OCI-LY1 (cell line): ENCODE measurements at regions not wholly inside any gene's neighbourhood (a gene's known extent, or its start where the extent isn't known, plus 50 kb on each side); places are given as distances from the start of the nearest gene placed in this dataset.

ENCODE experiments used
- H2AFZ ChIP-seq: fragments of 200-600 bp; sonication (generic), shearing (Covaris generic); 2 replicates; pipeline ENCODE4 v1.6.0; 2014; ENCODE audit warnings: antibody characterized with exemption, mild to moderate bottlenecking, low read length
- H3F3A ChIP-seq: fragments of 200-600 bp; sonication (generic), shearing (Covaris generic); 2 replicates; pipeline ENCODE4 v1.6.0; 2014; ENCODE audit warnings: mild to moderate bottlenecking, antibody characterized with exemption, low read length, moderate library complexity; ENCODE audit not compliant: insufficient read depth
- H3K27ac ChIP-seq: fragments of 200-600 bp; sonication (generic); 2 replicates; pipeline ENCODE4 v1.5.1; 2014; ENCODE audit warnings: low read length, mixed run types, mild to moderate bottlenecking, low read depth; ENCODE audit not compliant: poor library complexity, severe bottlenecking
- H3K27me3 ChIP-seq: fragments of 200-600 bp; sonication (generic); 2 replicates; pipeline ENCODE4 v1.6.0; 2014; ENCODE audit warnings: antibody characterized with exemption, mild to moderate bottlenecking, low read length, moderate library complexity; ENCODE audit not compliant: insufficient read depth
- H3K36me3 ChIP-seq: fragments of 200-600 bp; sonication (generic); 2 replicates; pipeline ENCODE4 v1.6.1; 2014; ENCODE audit warnings: mild to moderate bottlenecking, antibody characterized with exemption, low read length, moderate library complexity, mixed read lengths; ENCODE audit not compliant: insufficient read depth
- H3K4me1 ChIP-seq: fragments of 200-600 bp; sonication (generic); 2 replicates; pipeline ENCODE4 v1.5.1; 2014; ENCODE audit warnings: mild to moderate bottlenecking, low read length, moderate library complexity; ENCODE audit not compliant: insufficient read depth, severe bottlenecking
- H3K4me2 ChIP-seq: fragments of 200-600 bp; sonication (generic), shearing (Covaris generic); 2 replicates; pipeline ENCODE4 v1.6.1; 2014; ENCODE audit warnings: low read length
- H3K4me3 ChIP-seq: fragments of 200-600 bp; sonication (generic); 2 replicates; pipeline ENCODE4 v1.5.1; 2014; ENCODE audit warnings: low read length, low read depth, mild to moderate bottlenecking, mixed read lengths; ENCODE audit not compliant: poor library complexity, severe bottlenecking
- H3K79me2 ChIP-seq: fragments of 200-600 bp; shearing (Covaris generic); 2 replicates; pipeline ENCODE4 v1.6.1; 2016; ENCODE audit warnings: mixed run types, low read length, mixed read lengths; ENCODE audit not compliant: insufficient read depth
- H3K9ac ChIP-seq: fragments of 200-600 bp; sonication (generic), shearing (Covaris generic); 2 replicates; pipeline ENCODE4 v1.6.1; 2014; ENCODE audit warnings: mild to moderate bottlenecking, low read length, mixed read lengths
- H3K9me2 ChIP-seq: fragments of 200-600 bp; sonication (generic), shearing (Covaris generic); 2 replicates; pipeline ENCODE4 v1.6.1; 2014; ENCODE audit warnings: low read depth, mild to moderate bottlenecking, low read length, mixed read lengths
- H3K9me3 ChIP-seq: fragments of 200-600 bp; shearing (Covaris generic); 2 replicates; pipeline ENCODE4 v1.6.1; 2014; ENCODE audit warnings: low read length, mixed read lengths
- H4K20me1 ChIP-seq: fragments of 200-600 bp; sonication (generic), shearing (Covaris generic); 2 replicates; pipeline ENCODE4 v1.6.0; 2016; ENCODE audit warnings: mild to moderate bottlenecking, low read length; ENCODE audit not compliant: insufficient read depth
- CTCF ChIP-seq: fragments of 200-600 bp; sonication (generic), shearing (Covaris generic); IDR thresholded peaks from 2 replicates; pipeline ENCODE4 v1.5.1; 2017; ENCODE audit warnings: mild to moderate bottlenecking, antibody characterized with exemption, low read length, moderate library complexity, mixed read lengths
- EZH2 ChIP-seq: fragments of 200-600 bp; sonication (generic), shearing (Covaris generic); IDR thresholded peaks from 2 replicates; pipeline ENCODE4 v1.8.0; 2017; ENCODE audit warnings: borderline replicate concordance, mixed run types, mild to moderate bottlenecking, antibody characterized with exemption, low read length, moderate library complexity, mixed read lengths

- Histone ChIP-seq H3F3A (no peaks in the 10 kb centered on the region), H3K27ac (no peak overlapping the region), H4K20me1 (no peaks in the 10 kb centered on the region), H3K36me3 (no peaks in the 10 kb centered on the region), H3K9ac (no peak overlapping the region), H3K9me2 (no peaks in the 10 kb centered on the region), H2AFZ (no peak overlapping the region), H3K27me3 (no peaks in the 10 kb centered on the region), H3K4me3 (no peak overlapping the region), H3K4me1 (no peaks in the 10 kb centered on the region), H3K4me2 (no peak overlapping the region), H3K9me3 (0 out of 2 replicates have a peak, but pooled peaks cover 3% of the 10 kb centered on the region), H3K79me2 (no peaks in the 10 kb centered on the region)
- no peak for TF ChIP-seq CTCF
- TF ChIP-seq EZH2 = no peak
These were observed 358.2 kb downstream of the QKI start for GRCh38 chr6:163772701-163773100.

- TF ChIP-seq CTCF (no peak), EZH2 (no peak)
- Histone ChIP-seq H4K20me1 (no peaks in the 10 kb centered on the region), H3K4me3 (no peak overlapping the region), H3K9me3 (0 out of 2 replicates have a peak, but pooled peaks cover 3% of the 10 kb centered on the region), H3K4me1 (no peaks in the 10 kb centered on the region), H3K9me2 (no peaks in the 10 kb centered on the region), H3F3A (no peaks in the 10 kb centered on the region), H3K27ac (no peak overlapping the region), H3K9ac (no peak overlapping the region), H3K27me3 (no peaks in the 10 kb centered on the region), H3K4me2 (no peak overlapping the region), H3K36me3 (no peaks in the 10 kb centered on the region), H3K79me2 (no peaks in the 10 kb centered on the region), H2AFZ (no peak overlapping the region)
These were observed 356.7 kb downstream of the QKI start for GRCh38 chr6:163771180-163771579.

GRCh38 chr6:163768905-163769304 is 354.4 kb downstream of the QKI start:
- Histone ChIP-seq H3K9me2 (no peaks in the 10 kb centered on the region), H3K9ac (no peak overlapping the region), H3K27ac (no peak overlapping the region), H3K36me3 (no peaks in the 10 kb centered on the region), H3F3A (no peaks in the 10 kb centered on the region), H3K79me2 (no peaks in the 10 kb centered on the region), H3K4me1 (peaks cover 16% of the 10 kb centered on the region), H3K4me3 (no peak overlapping the region), H4K20me1 (no peaks in the 10 kb centered on the region), H2AFZ (no peak overlapping the region), H3K27me3 (no peaks in the 10 kb centered on the region), H3K4me2 (no peak overlapping the region), H3K9me3 (0 out of 2 replicates have a peak, but pooled peaks cover 3% of the 10 kb centered on the region)
- no peak for TF ChIP-seq CTCF
- TF ChIP-seq EZH2 = no peak
